A673 (cell line): ENCODE measurements at regions not wholly inside any gene's neighbourhood (a gene's known extent, or its start where the extent isn't known, plus 50 kb on each side); places are given as distances from the start of the nearest gene placed in this dataset.

Source experiments
- BruUV-seq: library from RNA; stranded (reverse); fragments of 400-500 nt; replicated peaks from 2 replicates; lab custom pipeline; 2021; lab: Mats Ljungman, UMichigan
- CTCF ChIA-PET: fragments of 300-600 bp; sonication (Branson Sonifier 250); formaldehyde crosslinking; loops from one replicate; lab custom pipeline; 2022; ENCODE audit warnings: antibody characterized with exemption; lab: Charles Lee
- POLR2A ChIA-PET: fragments of 300-600 bp; sonication (Branson Sonifier 250); formaldehyde crosslinking; loops from one replicate; lab custom pipeline; 2022; ENCODE audit warnings: antibody characterized with exemption; ENCODE audit not compliant: low non-redundant PET; lab: Charles Lee
- DNase-seq: peaks from one replicate; pipeline ENCODE4 v3.0.0-alpha.2; 2015; ENCODE audit warnings: low spot score
- H3K27ac ChIP-seq: fragments of 200-600 bp; sonication (generic); 2 replicates; pipeline ENCODE4 v1.5.1; 2016; ENCODE audit warnings: mixed run types, low read depth, mild to moderate bottlenecking, mixed read lengths, antibody characterized with exemption, low read length; ENCODE audit not compliant: poor library complexity, severe bottlenecking
- H3K27me3 ChIP-seq: fragments of 200-600 bp; sonication (generic); replicated peaks from 2 replicates; pipeline ENCODE4 v1.6.1; 2017; ENCODE audit warnings: mixed run types, low read depth, mild to moderate bottlenecking, mixed read lengths, antibody characterized with exemption, low read length; ENCODE audit not compliant: insufficient read depth, poor library complexity
- H3K36me3 ChIP-seq: fragments of 200-600 bp; sonication (generic); 2 replicates; pipeline ENCODE4 v1.6.1; 2016; ENCODE audit warnings: mixed run types, mild to moderate bottlenecking, mixed read lengths, antibody characterized with exemption, low read length; ENCODE audit not compliant: insufficient read depth, poor library complexity, severe bottlenecking
- H3K4me1 ChIP-seq: fragments of 200-600 bp; sonication (generic); 2 replicates; pipeline ENCODE4 v1.6.1; 2017; ENCODE audit warnings: mixed run types, mild to moderate bottlenecking, mixed read lengths, antibody characterized with exemption, low read length; ENCODE audit not compliant: insufficient read depth, poor library complexity, severe bottlenecking
- H3K4me3 ChIP-seq: fragments of 200-600 bp; sonication (generic); 2 replicates; pipeline ENCODE4 v1.5.1; 2016; ENCODE audit warnings: low read depth, mixed run types, mild to moderate bottlenecking, mixed read lengths, low read length; ENCODE audit not compliant: poor library complexity, severe bottlenecking
- H3K9me3 ChIP-seq: fragments of 200-600 bp; sonication (generic); 2 replicates; pipeline ENCODE4 v1.6.1; 2016; ENCODE audit warnings: mixed run types, low read depth, mild to moderate bottlenecking, mixed read lengths, antibody characterized with exemption, low read length; ENCODE audit not compliant: poor library complexity, severe bottlenecking
- EZH2 ChIP-seq: fragments of 200-600 bp; sonication (generic); IDR thresholded peaks from 2 replicates; pipeline ENCODE4 v1.6.1; 2017; ENCODE audit warnings: borderline replicate concordance, low read depth, mild to moderate bottlenecking, mixed read lengths, antibody characterized with exemption, low read length; ENCODE audit not compliant: poor library complexity, severe bottlenecking
- intact Hi-C: fragments of 100-400 bp; cut with micrococcal nuclease; formaldehyde crosslinking; loops from one replicate; pipeline ENCODE4 v1.10.0; 2022; ENCODE audit not compliant: unreplicated experiment
- TF ChIP-seq, protein P1 (sequence below): fragments of 300-800, 200-600 bp; sonication (generic); conservative IDR thresholded peaks from 2 replicates; pipeline ENCODE4 v1.5.1; 2017; ENCODE audit warnings: low read depth, mild to moderate bottlenecking, antibody characterized with exemption, low read length, moderate library complexity, mixed read lengths

DNA sequence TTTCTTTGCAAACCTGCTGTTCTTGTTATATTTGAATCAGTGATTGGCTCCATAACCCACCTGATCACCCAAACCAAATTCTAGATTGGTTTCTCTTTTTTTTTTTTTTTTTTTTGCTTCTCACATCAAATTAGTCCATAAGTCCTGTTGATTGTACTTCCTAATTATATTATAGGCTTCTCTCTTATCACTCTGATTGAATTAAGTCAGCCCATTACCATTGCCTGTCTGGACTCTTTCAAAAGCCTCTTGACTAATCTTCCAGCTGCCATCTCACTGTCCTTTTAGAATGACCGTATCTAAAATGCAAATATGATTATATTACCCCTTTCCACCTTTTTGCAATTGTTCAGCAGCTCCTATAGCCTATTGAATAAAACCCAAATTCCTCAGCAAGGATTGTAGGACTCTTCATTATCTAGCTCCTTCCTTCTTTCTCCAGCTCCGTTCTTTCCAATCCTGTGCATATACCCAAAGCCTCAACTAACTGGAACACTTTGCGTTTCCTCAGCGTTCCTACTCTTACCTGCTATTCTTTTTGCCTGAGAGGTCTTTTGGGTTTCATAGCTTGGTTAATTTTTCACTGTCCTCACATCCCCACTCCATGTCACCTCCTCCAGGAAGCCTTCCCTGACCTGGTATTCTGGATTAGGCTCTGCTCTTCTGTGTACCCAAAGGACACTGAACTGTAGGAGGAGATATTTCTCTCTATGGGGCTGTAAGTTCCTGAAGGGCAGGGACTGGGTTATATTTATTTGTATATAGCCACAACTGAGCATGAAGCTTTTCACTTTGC lies 423.3 kb downstream of the TMEM135 start:
- CTCF ChIA-PET, result no interaction called here
- intact Hi-C loops, result no loop called here
- BruUV-seq, result no TSS peak

DNA sequence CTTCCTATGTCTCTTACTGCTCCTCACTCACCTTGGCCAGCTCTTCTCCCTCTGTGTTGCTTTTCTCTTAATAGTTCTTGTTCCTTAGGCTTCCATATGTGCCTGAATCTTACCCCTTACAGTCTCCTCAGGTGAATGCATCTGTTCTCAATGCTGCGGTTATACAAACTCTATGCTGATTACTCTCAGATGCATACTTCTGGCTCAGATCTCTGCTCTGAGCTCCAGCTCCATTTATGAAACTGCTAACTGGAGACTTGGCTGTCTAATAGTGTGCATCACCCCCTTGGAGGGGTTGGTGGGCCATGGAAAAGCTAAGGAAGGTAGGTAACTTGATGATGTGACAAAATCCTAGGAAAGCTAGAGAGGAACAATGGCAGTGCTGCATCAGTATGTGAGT lies 422.5 kb downstream of the TMEM135 start:
- H3K9me3 ChIP-seq, result no peaks in the 10 kb centered on the region
- no TSS peak for BruUV-seq
- no peak for DNase-seq
- TF ChIP-seq EZH2, result no peak
- TF ChIP-seq, protein P1, sequence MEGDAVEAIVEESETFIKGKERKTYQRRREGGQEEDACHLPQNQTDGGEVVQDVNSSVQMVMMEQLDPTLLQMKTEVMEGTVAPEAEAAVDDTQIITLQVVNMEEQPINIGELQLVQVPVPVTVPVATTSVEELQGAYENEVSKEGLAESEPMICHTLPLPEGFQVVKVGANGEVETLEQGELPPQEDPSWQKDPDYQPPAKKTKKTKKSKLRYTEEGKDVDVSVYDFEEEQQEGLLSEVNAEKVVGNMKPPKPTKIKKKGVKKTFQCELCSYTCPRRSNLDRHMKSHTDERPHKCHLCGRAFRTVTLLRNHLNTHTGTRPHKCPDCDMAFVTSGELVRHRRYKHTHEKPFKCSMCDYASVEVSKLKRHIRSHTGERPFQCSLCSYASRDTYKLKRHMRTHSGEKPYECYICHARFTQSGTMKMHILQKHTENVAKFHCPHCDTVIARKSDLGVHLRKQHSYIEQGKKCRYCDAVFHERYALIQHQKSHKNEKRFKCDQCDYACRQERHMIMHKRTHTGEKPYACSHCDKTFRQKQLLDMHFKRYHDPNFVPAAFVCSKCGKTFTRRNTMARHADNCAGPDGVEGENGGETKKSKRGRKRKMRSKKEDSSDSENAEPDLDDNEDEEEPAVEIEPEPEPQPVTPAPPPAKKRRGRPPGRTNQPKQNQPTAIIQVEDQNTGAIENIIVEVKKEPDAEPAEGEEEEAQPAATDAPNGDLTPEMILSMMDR, result no peak
- CTCF ChIA-PET, result interaction anchor here (0.6 kb wide), 1 partner anchor 415 kb away, joined by 3 read pairs; no protein-coding TSS in a partner anchor
- intact Hi-C loops, result no loop called here
- POLR2A ChIA-PET, result no interaction called here
- H3K4me3 ChIP-seq, result no peak overlapping the region
- H3K4me1 ChIP-seq, result no peaks in the 10 kb centered on the region
- no peak overlapping the region for H3K27ac ChIP-seq
- H3K36me3 ChIP-seq, result no peaks in the 10 kb centered on the region
- peaks cover 7% of the 10 kb centered on the region for H3K27me3 ChIP-seq

More for the DNA sequence above, 423.3 kb downstream of the TMEM135 start:
- Histone ChIP-seq H3K4me1 (no peaks in the 10 kb centered on the region), H3K27ac (no peak overlapping the region), H3K36me3 (no peaks in the 10 kb centered on the region), H3K4me3 (no peak overlapping the region), H3K27me3 (peaks cover 12% of the 10 kb centered on the region), H3K9me3 (no peaks in the 10 kb centered on the region)
- TF ChIP-seq, protein P1, result no peak
- TF ChIP-seq EZH2, result no peak
- POLR2A ChIA-PET, result no interaction called here
- DNase-seq, result no peak

- Histone ChIP-seq H3K36me3 (no peaks in the 10 kb centered on the region), H3K4me3 (no peak overlapping the region), H3K27ac (no peak overlapping the region), H3K4me1 (no peaks in the 10 kb centered on the region), H3K27me3 (peaks cover 6% of the 10 kb centered on the region), H3K9me3 (no peaks in the 10 kb centered on the region)
- CTCF ChIA-PET, result no interaction called here
- POLR2A ChIA-PET, result no interaction called here
- DNase-seq, result no peak
- intact Hi-C loops, result no loop called here
- no TSS peak for BruUV-seq
- TF ChIP-seq, protein P1, result no peak
- TF ChIP-seq EZH2, result no peak
Measured at GRCh38 chr11:87459351-87459750, 421.6 kb downstream of the TMEM135 start.
